Esophagus squamous epithelium (tissue), 5 donors: ENCODE measurements at regions not wholly inside any gene's neighbourhood (a gene's known extent, or its start where the extent isn't known, plus 50 kb on each side); places are given as distances from the start of the nearest gene placed in this dataset.

Source experiments
- DNase-seq: peaks from one replicate; lab custom pipeline; 2025; lab: John Stamatoyannopoulos, UW
- H3K27ac ChIP-seq, 4 donors: fragments of 200-600 bp; sonication (generic); one replicate each; pipeline ENCODE4 v1.5.1; 2016 to 2019; ENCODE audit warnings: mild to moderate bottlenecking in 1 of 4
- H3K27me3 ChIP-seq, 4 donors: fragments of 200-600 bp; sonication (generic); 1 replicate in 3 of 4; 2 replicates in 1 of 4; pipeline versions ENCODE4 v1.5.1 to v1.6.0; 2017 to 2021; ENCODE audit warnings: antibody characterized with exemption in 1 of 4
- H3K36me3 ChIP-seq, 3 donors: fragments of 200-600 bp; sonication (generic); one replicate each; pipeline ENCODE4 v1.5.1; 2016 to 2019
- H3K4me1 ChIP-seq, 3 donors: fragments of 200-600 bp; sonication (generic); one replicate each; pipeline ENCODE4 v1.5.1; 2017 to 2019
- H3K4me3 ChIP-seq, 4 donors: fragments of 200-600 bp; sonication (generic); 1 replicate in 3 of 4; 2 replicates in 1 of 4; pipeline ENCODE4 v1.5.1; 2016 to 2019; ENCODE audit warnings: mild to moderate bottlenecking in 2 of 4, moderate library complexity in 1 of 4
- H3K9me3 ChIP-seq, 3 donors: fragments of 200-600 bp; sonication (generic); one replicate each; pipeline ENCODE4 v1.5.1; 2016 to 2019
- POLR2A ChIP-seq, 4 donors: fragments of 450-650 bp; IDR thresholded peaks; one replicate each; pipeline ENCODE4 v1.6.1; 2017; ENCODE audit warnings: antibody characterized with exemption in 4 of 4, mild to moderate bottlenecking in 4 of 4, moderate library complexity in 3 of 4
- WGBS, 2 donors: methylation state at CpG; one replicate each; pipeline ENCODE4 v1.1.5; 2018; 5-methylcytosine and 5-hydroxymethylcytosine counted together
- intact Hi-C: fragments of 100-400 bp; cut with DNase I; formaldehyde crosslinking; loops from one replicate; pipeline ENCODE4 v1.15.0; 2022
- TF ChIP-seq, protein P1 (sequence below), 6 experiments: fragments of 450-650 bp in 4 of 6; fragments of 200-600 bp in 2 of 6; sonication (generic) in 2 of 6; IDR thresholded peaks; one replicate each; pipeline ENCODE4 v1.5.1; 2016 to 2019; ENCODE audit warnings: antibody characterized with exemption in 6 of 6, mild to moderate bottlenecking in 4 of 6, moderate library complexity in 4 of 6
- donor health status: DM: yes; HTN: yes; CAD: no.

DNA sequence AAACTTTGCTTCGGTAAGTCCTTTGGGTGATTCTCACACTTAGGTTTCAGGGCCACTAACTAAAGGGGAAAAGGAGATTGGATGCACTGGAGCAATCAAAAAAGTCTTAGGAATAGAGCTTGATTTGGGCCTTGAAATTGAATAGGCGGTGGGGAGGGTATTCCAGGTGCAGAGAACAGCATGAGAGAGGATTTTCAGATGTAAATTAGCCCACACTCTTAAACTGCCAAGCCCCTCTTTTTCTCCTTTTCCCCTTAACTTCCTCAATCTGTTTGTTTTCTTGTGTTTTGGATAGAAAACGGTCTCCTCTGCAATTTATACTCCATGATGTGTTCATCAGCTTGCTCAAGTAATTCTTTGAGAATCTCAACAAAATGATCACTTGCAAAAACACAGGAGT, 62.1 kb upstream of the RIPOR2 start:
- no peak overlapping the region for H3K27ac ChIP-seq
- H3K4me1 ChIP-seq = peaks cover 0 to 13% (median 2%) of the 10 kb centered on the region in 3 donors
- TF ChIP-seq, protein P1, sequence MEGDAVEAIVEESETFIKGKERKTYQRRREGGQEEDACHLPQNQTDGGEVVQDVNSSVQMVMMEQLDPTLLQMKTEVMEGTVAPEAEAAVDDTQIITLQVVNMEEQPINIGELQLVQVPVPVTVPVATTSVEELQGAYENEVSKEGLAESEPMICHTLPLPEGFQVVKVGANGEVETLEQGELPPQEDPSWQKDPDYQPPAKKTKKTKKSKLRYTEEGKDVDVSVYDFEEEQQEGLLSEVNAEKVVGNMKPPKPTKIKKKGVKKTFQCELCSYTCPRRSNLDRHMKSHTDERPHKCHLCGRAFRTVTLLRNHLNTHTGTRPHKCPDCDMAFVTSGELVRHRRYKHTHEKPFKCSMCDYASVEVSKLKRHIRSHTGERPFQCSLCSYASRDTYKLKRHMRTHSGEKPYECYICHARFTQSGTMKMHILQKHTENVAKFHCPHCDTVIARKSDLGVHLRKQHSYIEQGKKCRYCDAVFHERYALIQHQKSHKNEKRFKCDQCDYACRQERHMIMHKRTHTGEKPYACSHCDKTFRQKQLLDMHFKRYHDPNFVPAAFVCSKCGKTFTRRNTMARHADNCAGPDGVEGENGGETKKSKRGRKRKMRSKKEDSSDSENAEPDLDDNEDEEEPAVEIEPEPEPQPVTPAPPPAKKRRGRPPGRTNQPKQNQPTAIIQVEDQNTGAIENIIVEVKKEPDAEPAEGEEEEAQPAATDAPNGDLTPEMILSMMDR (IDR thresholded peaks at IDR 0.05) = no peak
- no peak for TF ChIP-seq POLR2A (IDR thresholded peaks at IDR 0.05)
- WGBS, 2 donors = 79% methylated on average over 3 of the region's 3 CpGs
- no peak overlapping the region for H3K4me3 ChIP-seq
- H3K36me3 ChIP-seq = no peaks in the 10 kb centered on the region
- no peaks in the 10 kb centered on the region for H3K9me3 ChIP-seq
- intact Hi-C loops = loop anchor here (10.0 kb wide), 1 partner anchor 143 kb away; no protein-coding TSS in a partner anchor
- H3K27me3 ChIP-seq = no peaks in the 10 kb centered on the region
- no peak for DNase-seq

DNA sequence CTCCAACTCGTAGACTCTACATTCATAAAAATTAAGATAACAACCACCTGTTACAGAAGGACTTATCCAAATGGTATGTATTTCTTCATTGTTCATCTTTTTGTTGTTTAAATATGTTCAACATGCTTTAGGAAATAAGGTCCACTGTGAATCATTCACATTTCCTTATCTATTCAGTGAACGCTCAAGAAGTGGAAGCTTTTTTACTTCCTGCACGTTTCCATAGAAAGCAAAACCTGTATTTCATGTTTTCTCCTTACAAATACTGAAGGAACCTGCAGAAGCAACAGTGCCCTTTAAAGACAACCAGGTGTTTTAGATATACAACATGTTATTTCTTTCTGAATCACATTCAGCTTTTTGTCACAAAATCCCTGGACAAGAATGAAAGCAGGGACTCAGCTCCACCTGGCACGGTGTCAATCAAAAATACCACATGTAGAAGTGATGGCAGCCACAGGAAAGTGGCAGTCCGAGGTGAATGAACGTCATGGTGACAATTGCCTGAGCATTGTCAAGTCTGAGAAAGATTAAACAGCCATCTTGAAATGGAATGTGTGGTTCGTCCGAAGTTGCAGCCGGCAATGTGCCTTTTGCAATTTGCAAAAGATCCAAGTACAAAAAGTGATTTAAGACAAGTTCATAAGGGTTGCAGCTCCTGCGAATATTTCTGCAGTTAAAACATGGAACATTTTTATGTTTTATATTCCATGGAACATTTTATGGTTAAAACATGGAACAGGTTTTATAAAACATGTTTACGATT, 66.7 kb upstream of the RIPOR2 start:
- no peak for DNase-seq
- 47 to 60% methylated on average over 11 of the region's 11 CpGs for WGBS, 2 donors

DNA sequence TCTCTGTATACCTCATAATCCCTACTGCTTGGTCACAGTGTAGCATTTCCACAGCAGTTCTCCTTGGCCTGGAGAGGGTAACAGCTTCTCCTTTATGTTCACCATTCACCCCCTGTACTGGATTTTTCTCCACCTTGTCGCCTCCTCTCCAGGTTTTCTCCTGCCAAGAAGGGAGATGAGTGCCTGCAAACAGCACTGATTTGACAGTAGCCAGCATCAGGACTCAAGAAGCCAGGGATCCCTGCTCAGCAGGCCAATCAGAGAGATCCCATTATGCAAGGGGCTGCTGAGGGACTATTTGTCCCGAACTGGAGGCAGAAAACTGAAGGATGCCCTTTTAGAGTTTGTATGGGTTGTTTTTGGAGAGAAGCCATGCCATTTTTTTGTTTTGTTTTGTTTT, 68.6 kb upstream of the RIPOR2 start:
- TF ChIP-seq, protein P1 (IDR thresholded peaks at IDR 0.05) = no peak
- no peak for TF ChIP-seq POLR2A (IDR thresholded peaks at IDR 0.05)
- Histone ChIP-seq H3K9me3 (no peaks in the 10 kb centered on the region), H3K36me3 (no peaks in the 10 kb centered on the region), H3K27me3 (no peaks in the 10 kb centered on the region), H3K4me1 (peaks cover 0 to 59% (median 23%) of the 10 kb centered on the region in 3 donors), H3K4me3 (no peak overlapping the region), H3K27ac (peak overlapping the region in 2 of 4 donors; percentile 86 to 92)
- intact Hi-C loops = no loop called here
- WGBS, 2 donors = 56 to 83% methylated on average over 2 of the region's 2 CpGs
- no peak for DNase-seq

More for the DNA sequence above, 66.7 kb upstream of the RIPOR2 start:
- Histone ChIP-seq H3K9me3 (no peaks in the 10 kb centered on the region), H3K27ac (no peak overlapping the region), H3K27me3 (no peaks in the 10 kb centered on the region), H3K36me3 (no peaks in the 10 kb centered on the region), H3K4me1 (peaks cover 0 to 50% (median 21%) of the 10 kb centered on the region in 3 donors), H3K4me3 (no peak overlapping the region)
- intact Hi-C loops = no loop called here
- TF ChIP-seq POLR2A (IDR thresholded peaks at IDR 0.05) = no peak

DNA sequence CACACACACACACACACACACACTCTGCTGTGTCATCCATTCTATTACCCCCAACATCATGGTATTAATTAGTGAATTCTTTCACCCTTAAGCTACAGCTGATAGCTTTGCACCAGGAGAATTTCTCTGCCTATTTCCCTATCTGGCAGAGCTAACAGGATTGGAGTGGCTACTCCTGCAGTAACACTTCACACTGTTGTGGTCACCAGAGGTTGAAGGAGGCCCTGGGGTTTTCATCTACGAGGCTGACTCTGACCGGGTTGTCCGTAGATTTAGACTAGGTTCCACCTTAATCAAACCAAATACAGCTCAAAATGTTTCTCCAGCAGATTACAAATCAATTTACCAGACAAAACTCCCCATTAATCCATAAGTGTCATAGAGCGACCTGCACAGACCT, 69.2 kb upstream of the RIPOR2 start:
- intact Hi-C loops = no loop called here
- no peak for DNase-seq
- H3K36me3 ChIP-seq = no peaks in the 10 kb centered on the region
- TF ChIP-seq, protein P1 (IDR thresholded peaks at IDR 0.05) = no peak
- no peak for TF ChIP-seq POLR2A (IDR thresholded peaks at IDR 0.05)
- 0 to 100% methylated on average over 1 to 3 of the region's 4 CpGs for WGBS, 2 donors
- H3K27ac ChIP-seq = peak overlapping the region in 2 of 4 donors; percentile 86 to 92
- H3K4me1 ChIP-seq = peaks cover 0 to 59% (median 23%) of the 10 kb centered on the region in 3 donors
- H3K4me3 ChIP-seq = no peak overlapping the region
- H3K27me3 ChIP-seq = no peaks in the 10 kb centered on the region
- no peaks in the 10 kb centered on the region for H3K9me3 ChIP-seq

DNA sequence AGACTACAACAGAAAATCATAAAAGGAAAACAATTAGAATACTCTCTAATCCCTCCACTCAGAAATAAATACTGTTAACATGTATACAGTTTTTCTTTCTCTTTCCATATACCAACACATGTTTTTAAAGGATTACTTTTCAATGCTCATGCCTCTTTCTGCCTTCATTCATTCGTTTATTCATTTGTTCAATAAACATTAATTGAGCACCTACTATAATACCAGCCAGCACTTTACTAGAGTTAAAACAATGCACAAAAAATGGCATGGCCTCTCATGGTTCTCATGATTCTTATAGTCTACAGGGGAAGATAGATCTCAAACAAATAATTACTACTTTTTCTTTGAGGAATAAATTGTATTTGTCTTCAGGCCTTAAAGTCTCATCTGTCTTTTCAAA, 70.3 kb upstream of the RIPOR2 start:
- TF ChIP-seq POLR2A (IDR thresholded peaks at IDR 0.05) = no peak
- TF ChIP-seq, protein P1 (IDR thresholded peaks at IDR 0.05) = no peak
- H3K36me3 ChIP-seq = no peaks in the 10 kb centered on the region
- WGBS, 2 donors = 63 to 68% methylated on average over 1 of the region's 1 CpG
- peaks cover 0 to 59% (median 23%) of the 10 kb centered on the region in 3 donors for H3K4me1 ChIP-seq
- no peaks in the 10 kb centered on the region for H3K9me3 ChIP-seq
- H3K27ac ChIP-seq = peak overlapping the region; percentile 47 to 92 (median 88)
- no peak overlapping the region for H3K4me3 ChIP-seq
- no peaks in the 10 kb centered on the region for H3K27me3 ChIP-seq
- no peak for DNase-seq
- intact Hi-C loops = no loop called here
